Ammon's horn (tissue), 1 donor: ENCODE measurements at regions not wholly inside any gene's neighbourhood (a gene's known extent, or its start where the extent isn't known, plus 50 kb on each side); places are given as distances from the start of the nearest gene placed in this dataset.
A peak's percentile ranks its signal among the peaks of the same experiment; 100 is the strongest.

Experiments used
- DNase-seq: peaks from one replicate; pipeline ENCODE4 v3.0.0-alpha.2; 2016; ENCODE audit warnings: low spot score

- no peak for DNase-seq
These were observed 1145.0 kb upstream of the LRRN3 start for GRCh38 chr7:109945820-109946518.

GRCh38 chr7:109950256-109950655 lies 1140.7 kb upstream of the LRRN3 start:
- no peak for DNase-seq

GRCh38 chr7:109950821-109951564 lies 1139.9 kb upstream of the LRRN3 start:
- DNase-seq, result no peak

- DNase-seq, result no peak
These were observed 1139.4 kb upstream of the LRRN3 start for GRCh38 chr7:109951565-109951928.

GRCh38 chr7:109955986-109956385 lies 1134.9 kb upstream of the LRRN3 start:
- no peak for DNase-seq

- DNase-seq, result no peak
These were observed 1134.0 kb upstream of the LRRN3 start for GRCh38 chr7:109956916-109957315.

- DNase-seq, result no peak
These were observed 1127.2 kb upstream of the LRRN3 start for GRCh38 chr7:109963741-109964140.

GRCh38 chr7:109964780-109965179 lies 1126.1 kb upstream of the LRRN3 start:
- no peak for DNase-seq

- no peak for DNase-seq
These were observed 1123.5 kb upstream of the LRRN3 start for GRCh38 chr7:109967406-109967805.

GRCh38 chr7:109983618-109984017 lies 1107.3 kb upstream of the LRRN3 start:
- DNase-seq, result no peak

- DNase-seq, result no peak
These were observed 1106.2 kb upstream of the LRRN3 start for GRCh38 chr7:109984729-109985128.

GRCh38 chr7:109986701-109987100 lies 1104.2 kb upstream of the LRRN3 start:
- no peak for DNase-seq

- no peak for DNase-seq
These were observed 1094.5 kb upstream of the LRRN3 start for GRCh38 chr7:109996411-109996810.

GRCh38 chr7:109996927-109997326 lies 1094.0 kb upstream of the LRRN3 start:
- DNase-seq, result no peak

GRCh38 chr7:109997837-109998236 lies 1093.1 kb upstream of the LRRN3 start:
- DNase-seq, result no peak

- no peak for DNase-seq
These were observed 1089.5 kb upstream of the LRRN3 start for GRCh38 chr7:110001254-110001938.

GRCh38 chr7:110003827-110004226 lies 1087.1 kb upstream of the LRRN3 start:
- DNase-seq, result no peak

GRCh38 chr7:110007320-110008063 lies 1083.4 kb upstream of the LRRN3 start:
- no peak for DNase-seq

GRCh38 chr7:110010359-110010758 lies 1080.6 kb upstream of the LRRN3 start:
- no peak for DNase-seq

GRCh38 chr7:110017405-110017804 lies 1073.5 kb upstream of the LRRN3 start:
- DNase-seq, result no peak

- peak; percentile 2 for DNase-seq
These were observed 1063.5 kb upstream of the LRRN3 start for GRCh38 chr7:110027385-110027784.

- DNase-seq, result no peak
These were observed 1047.4 kb upstream of the LRRN3 start for GRCh38 chr7:110043519-110043918.
